ENCODE measurements at regions not wholly inside any gene's neighbourhood (a gene's known extent, or its start where the extent isn't known, plus 50 kb on each side); places are given as distances from the start of the nearest gene placed in this dataset.

- TF ChIP-seq CTCF (IDR thresholded peaks at IDR 0.05) (no peak), POLR2A (IDR thresholded peaks at IDR 0.05) (no peak), POLR2AphosphoS5 (IDR thresholded peaks at IDR 0.05) (no peak)
Observed at GRCh38 chr4:17286752-17287460, 225.0 kb downstream of the QDPR start.

Data from prostate gland (tissue), 2 donors.